GM12891 (cell line): ENCODE measurements at regions not wholly inside any gene's neighbourhood (a gene's known extent, or its start where the extent isn't known, plus 50 kb on each side); places are given as distances from the start of the nearest gene placed in this dataset.

Source experiments
- DNase-seq: peaks from one replicate; pipeline ENCODE4 v3.0.0; 2011; ENCODE audit warnings: low spot score; ENCODE audit not compliant: insufficient read length
- FAIRE-seq: peaks from 2 replicates; lab custom pipeline; 2011; peaks lifted over from hg19 to GRCh38; lab: Jason Lieb, UNC
- PAX5 ChIP-seq: IDR thresholded peaks from 2 replicates; pipeline ENCODE4 v1.6.1; 2011; ENCODE audit warnings: low read length, moderate library complexity, mild to moderate bottlenecking; ENCODE audit not compliant: insufficient read depth, severe bottlenecking
- POLR2A ChIP-seq: IDR thresholded peaks from 2 replicates; pipeline ENCODE4 v1.6.1; 2011; ENCODE audit warnings: low read depth, low read length, control low read depth
- POLR2AphosphoS5 ChIP-seq: IDR thresholded peaks from 2 replicates; pipeline ENCODE4 v1.6.1; 2011; ENCODE audit warnings: low read depth, low read length, control low read depth
- POU2F2 ChIP-seq: IDR thresholded peaks from 2 replicates; pipeline ENCODE4 v1.6.1; 2011; ENCODE audit warnings: low read depth, mild to moderate bottlenecking, control low read depth, low read length, moderate library complexity
- SPI1 ChIP-seq: IDR thresholded peaks from 2 replicates; pipeline ENCODE4 v1.6.1; 2011; ENCODE audit warnings: low read depth, low read length, control low read depth
- TAF1 ChIP-seq: IDR thresholded peaks from 2 replicates; pipeline ENCODE4 v1.6.1; 2011; ENCODE audit warnings: low read depth, low read length, control low read depth

DNA sequence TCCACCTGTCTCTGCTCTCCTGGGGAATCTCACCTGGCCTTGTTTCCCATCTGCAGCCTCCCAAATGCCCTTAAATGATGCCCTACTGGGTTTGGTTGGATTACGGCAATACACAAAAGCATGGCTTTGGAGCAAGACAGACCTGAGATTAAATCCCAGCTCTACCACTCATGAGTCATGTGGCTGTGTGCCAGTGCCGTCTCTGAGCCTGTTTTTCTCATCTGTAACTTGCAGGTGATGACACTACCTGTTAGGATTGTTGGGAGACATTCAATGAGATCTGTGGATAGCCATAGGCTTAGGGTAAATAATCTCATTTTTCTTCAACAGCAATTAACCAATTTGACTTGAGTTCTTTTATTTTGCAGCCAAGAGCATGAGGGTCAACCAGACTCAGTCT lies 240.3 kb downstream of the MAF start:
- TF ChIP-seq POU2F2 (no peak), SPI1 (no peak), PAX5 (no peak), TAF1 (no peak), POLR2A (no peak), POLR2AphosphoS5 (no peak)
- DNase-seq, result no peak

DNA sequence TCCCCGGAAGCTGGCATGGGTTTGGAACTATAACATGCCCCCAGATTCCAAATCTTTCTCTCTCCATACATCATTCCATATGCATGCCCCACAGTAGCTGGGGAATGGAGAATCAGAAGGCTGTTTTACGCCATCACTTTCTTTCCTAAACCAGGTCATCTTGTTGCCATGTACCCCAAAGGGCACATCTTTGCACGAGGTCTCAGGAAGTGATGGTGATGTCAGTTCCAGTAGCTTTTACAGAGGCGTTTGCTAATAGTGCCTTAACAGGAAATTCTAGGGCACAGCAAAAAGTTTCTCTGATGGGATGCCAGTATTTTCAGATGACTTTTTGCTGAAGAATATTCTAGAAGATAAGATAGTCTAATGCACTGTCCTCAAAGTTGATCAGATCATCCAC lies 241.5 kb downstream of the MAF start:
- DNase-seq, result no peak
- no peak for FAIRE-seq
- TF ChIP-seq POLR2A (no peak), TAF1 (no peak), POLR2AphosphoS5 (no peak)

More for the DNA sequence above, 240.3 kb downstream of the MAF start:
- no peak for FAIRE-seq

DNA sequence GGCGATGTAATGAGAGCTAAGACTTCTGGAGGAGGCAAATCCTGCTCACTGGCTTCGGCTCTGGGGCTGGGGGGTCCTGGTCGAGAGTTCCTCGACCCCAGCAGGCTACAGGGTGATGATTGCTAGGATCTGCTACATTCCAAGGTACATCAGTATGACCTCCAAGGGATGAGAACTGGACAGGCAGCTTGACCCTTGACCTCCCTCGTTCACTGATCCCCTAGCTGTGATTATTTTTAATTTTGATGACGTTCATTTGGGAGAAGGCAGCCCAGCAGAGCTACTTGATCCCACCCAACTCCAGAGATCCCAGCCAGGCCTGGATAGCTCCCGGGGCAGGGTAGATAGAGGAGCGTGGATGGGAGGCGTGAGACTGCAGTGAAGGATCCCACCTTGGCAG lies 242.3 kb downstream of the MAF start:
- FAIRE-seq (no peak), DNase-seq (no peak)
- TF ChIP-seq TAF1, result no peak
- TF ChIP-seq PAX5, result no peak
- TF ChIP-seq SPI1, result no peak
- TF ChIP-seq POU2F2, result no peak
- TF ChIP-seq POLR2A, result no peak
- TF ChIP-seq POLR2AphosphoS5, result no peak

DNA sequence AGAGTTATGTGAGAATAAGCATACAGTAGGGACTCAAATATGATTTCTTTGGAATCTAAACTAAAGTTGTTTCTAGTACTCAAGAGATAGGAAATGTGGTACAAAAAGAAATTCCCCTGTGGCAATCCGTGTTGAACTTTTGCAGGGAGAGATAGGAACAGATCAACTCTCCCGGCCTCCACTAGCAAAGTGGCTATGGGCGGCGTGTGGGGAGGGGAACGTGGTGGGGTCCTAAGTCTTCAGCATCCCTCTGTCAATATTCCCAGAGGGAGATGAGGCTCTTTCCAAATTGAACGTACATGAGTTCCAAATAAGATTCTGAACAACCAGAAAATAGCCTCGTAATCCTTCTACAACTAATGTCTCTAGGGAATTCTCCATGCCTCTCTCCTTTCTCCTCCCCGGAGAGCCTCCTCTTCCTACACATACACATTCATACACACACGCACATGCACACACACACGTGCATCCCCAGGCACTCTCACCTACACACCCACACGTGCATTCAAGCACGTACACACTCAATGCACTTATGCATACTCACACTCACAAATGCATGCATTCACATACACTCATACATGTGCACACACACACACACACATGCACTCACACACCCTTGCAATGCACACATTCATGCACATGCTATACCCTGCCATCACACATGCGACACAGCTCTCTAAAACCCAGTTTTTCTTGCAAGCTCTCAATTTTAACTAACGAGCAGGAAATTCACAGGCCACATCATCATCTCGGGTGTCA lies 244.8 kb downstream of the MAF start:
- no peak for DNase-seq
- no peak for FAIRE-seq
- TF ChIP-seq POLR2AphosphoS5 (no peak), POLR2A (no peak), PAX5 (no peak), POU2F2 (no peak)

DNA sequence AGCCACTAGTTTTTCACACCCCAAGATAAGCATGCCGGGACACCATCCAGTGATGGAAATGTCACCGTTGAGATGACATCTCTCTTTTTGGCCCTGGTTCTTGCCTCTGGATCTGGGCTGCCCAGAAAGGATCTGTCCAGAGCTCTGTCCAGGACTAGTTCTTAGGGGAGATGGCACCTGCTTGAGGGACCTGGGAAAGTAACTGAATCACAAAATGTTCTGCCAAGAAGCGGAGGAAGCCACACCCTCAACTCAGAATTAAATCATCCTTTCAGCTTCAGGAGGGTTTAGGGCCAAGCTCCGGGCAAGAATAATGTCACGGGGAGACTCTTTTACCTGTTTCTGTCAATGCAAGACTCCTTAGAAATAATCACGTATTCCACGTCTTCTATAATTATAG lies 248.6 kb downstream of the MAF start:
- no peak for FAIRE-seq
- no peak for DNase-seq
- TF ChIP-seq POLR2A (no peak), PAX5 (no peak), SPI1 (no peak), TAF1 (no peak)

DNA sequence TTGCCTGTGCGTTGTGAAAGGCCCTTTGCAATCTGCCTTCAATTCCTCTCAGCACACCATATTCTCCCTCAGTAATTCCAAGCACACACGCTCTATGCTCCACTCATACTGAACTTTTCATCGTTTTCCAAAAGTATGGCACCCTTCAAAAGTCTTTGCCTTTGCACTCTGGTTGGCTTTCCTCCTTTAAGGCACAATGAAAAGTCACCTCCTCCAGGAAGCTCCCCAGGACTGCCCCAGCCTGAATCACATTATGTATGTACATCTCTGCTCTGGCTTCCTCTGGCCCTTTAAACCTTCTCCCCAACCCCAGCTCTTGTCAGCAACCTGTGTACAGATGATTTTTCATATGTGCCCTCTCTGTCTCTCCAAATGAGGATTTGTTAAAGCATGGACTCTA lies 250.7 kb downstream of the MAF start:
- FAIRE-seq (no peak), DNase-seq (no peak)
- no peak for TF ChIP-seq TAF1

DNA sequence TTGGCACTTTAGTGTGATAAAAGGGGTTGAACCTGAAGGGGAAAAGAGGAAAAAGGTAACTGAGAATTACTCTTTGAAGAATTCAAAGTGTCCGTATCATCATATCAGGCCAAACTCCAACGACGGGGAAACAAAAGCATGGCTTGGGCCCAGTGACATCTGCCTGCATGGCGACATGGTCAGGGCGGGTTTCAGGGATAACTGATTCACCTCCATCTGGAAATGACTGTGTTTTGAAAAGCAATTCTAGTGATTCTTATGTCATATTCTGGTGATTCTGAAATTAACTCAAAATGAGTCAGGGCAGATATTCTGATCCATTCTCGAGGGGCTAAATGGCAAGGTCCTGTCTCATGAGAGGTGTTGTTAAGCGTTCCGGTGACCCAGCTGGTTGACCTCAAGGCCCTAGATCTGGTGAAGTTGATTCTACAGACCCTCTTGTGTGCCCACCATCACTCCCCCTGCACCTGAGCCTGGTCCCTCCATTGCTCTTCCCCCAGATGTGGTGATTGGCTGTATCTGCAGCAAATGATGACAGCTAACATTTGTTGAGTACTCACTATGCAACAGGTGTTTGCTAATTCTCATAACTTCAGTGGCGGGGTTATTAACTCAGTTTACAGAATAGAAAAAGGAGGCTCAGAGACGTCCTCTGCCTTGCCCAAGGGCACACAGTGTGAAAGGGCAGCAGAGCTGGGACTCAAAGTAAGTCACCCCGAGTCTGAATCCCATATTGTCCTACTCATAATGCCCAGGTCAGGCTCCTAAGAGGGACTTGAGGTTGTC lies 251.8 kb downstream of the MAF start:
- FAIRE-seq (no peak), DNase-seq (no peak)
- TF ChIP-seq POLR2AphosphoS5 (no peak), TAF1 (no peak), PAX5 (no peak), SPI1 (no peak), POU2F2 (no peak), POLR2A (no peak)

DNA sequence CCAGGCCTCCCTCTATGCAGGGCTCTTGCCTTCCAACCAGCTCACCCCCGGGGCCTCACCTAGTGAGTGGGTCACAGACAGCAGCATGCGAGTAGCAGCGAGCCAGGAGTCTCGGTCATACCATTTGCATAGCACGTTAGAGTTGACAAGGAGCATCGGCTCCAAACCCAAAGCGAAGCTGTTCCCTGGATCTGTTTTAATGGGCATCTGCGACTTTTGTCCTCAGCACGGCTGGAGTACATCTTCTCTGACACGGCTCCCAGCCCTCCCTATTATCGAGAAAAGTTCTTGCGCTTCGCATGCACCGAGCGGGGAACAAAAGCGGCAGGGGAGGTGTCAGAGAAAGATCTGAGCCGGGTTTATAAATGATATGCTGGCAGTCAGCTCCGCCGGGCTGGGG lies 253.3 kb downstream of the MAF start:
- TF ChIP-seq POU2F2, result no peak
- no peak for TF ChIP-seq PAX5
- no peak for TF ChIP-seq SPI1
- TF ChIP-seq TAF1, result no peak
- no peak for TF ChIP-seq POLR2A
- TF ChIP-seq POLR2AphosphoS5, result no peak
- DNase-seq (no peak), FAIRE-seq (no peak)

DNA sequence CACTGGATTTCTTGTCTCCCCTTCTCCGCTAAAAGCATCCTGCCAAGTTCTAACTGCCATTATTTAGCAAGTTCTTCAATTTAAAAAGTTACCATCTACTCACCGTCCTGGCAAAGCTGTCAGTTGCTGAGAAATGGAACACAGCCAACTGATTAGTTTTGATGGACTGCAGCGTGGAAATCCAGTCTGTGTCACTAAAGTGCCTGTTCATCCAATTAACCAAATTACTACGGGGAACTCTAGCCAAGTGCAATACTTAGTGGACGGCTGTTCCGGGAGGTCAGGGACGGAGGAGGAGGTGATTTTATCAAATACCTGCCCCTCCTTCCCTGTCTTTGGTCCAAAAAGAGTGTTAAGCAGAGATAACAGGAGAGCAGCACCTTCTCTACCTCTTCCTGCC lies 260.7 kb downstream of the MAF start:
- TF ChIP-seq POU2F2 (no peak), SPI1 (no peak), PAX5 (no peak), TAF1 (no peak), POLR2AphosphoS5 (no peak)
- FAIRE-seq, result no peak
- no peak for DNase-seq

DNA sequence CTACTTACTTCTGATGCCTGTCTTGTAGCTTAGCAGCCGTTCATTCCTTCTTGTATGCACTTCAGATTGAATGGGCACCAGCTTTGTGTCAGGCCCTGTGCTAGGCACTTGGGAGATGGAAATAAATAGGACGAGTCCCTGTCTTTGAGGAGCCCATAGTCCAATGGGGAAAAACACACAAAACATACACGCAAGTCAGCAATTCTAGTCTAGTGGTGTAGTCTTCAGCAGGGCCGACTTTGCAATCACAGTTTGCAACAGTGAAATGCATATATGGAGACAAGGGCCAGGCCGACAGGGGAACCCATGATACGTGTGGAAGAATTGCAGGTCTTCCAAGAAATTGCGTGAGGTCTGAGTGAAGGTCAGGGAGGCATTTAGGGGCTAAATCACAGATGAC lies 262.6 kb downstream of the MAF start:
- TF ChIP-seq PAX5, result no peak
- no peak for TF ChIP-seq TAF1
- no peak for TF ChIP-seq SPI1
- TF ChIP-seq POLR2A, result no peak
- no peak for TF ChIP-seq POU2F2
- no peak for TF ChIP-seq POLR2AphosphoS5
- DNase-seq, result no peak
- FAIRE-seq, result no peak
